ENCODE measurements at regions not wholly inside any gene's neighbourhood (a gene's known extent, or its start where the extent isn't known, plus 50 kb on each side); places are given as distances from the start of the nearest gene placed in this dataset.

DNA sequence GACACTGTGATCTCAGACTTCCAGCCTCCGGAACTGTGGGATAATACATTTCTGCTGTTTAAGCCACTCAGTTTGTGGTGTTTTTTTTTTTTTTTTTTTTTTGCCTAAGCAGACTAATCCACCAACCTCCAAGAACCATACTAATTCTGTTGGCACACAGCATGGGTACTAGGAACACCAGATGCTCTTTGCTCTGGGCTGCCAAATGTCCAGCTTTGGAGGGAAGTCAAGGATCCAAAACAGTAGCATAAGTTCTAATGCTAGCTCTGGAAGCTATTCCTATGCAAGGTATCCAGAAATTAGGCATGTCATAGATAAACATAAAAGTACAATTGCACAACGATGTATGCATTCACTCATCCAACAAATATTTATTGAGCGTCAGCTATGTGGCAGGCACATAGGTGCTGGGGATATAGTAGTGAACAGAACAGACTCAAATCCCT, 64.5 kb upstream of the WDFY2 start:
- in situ Hi-C loops (cut with MboI) (no loop called here), intact Hi-C loops (cut with micrococcal nuclease; ENCODE audit: unreplicated experiment) (no loop called here)
- ChIA-PET SMC1A (ENCODE audit: uncharacterized antibody, unreplicated experiment) (no interaction called here), CTCF (no interaction called here), RAD21 (ENCODE audit: unreplicated experiment) (interaction anchor here (0.8 kb wide), 1 partner anchor 234 kb away, joined by 3 read pairs; no protein-coding TSS in a partner anchor), POLR2A (no interaction called here)
- Histone ChIP-seq H3K36me3 (ENCODE audit: control insufficient read depth in 2 of 2, insufficient read depth in 2 of 2, low read length in 1 of 2) (no peaks in the 10 kb centered on the region), H3K4me1 (ENCODE audit: control insufficient read depth, insufficient read depth, low read length) (0 out of 2 replicates have a peak, but pooled peaks cover 3% of the 10 kb centered on the region), H2AFZ (ENCODE audit: control insufficient read depth, low read depth, low read length) (no peak overlapping the region), H3K27me3 (replicated peaks in 1 of 2; ENCODE audit: control insufficient read depth in 2 of 2, insufficient read depth in 2 of 2, low read length in 1 of 2) (no peaks in the 10 kb centered on the region), H3K79me2 (ENCODE audit: control insufficient read depth, insufficient read depth, low read length) (no peaks in the 10 kb centered on the region), H3K4me2 (ENCODE audit: control insufficient read depth, insufficient read depth) (no peak overlapping the region), H3K9me3 (replicated peaks; ENCODE audit: control insufficient read depth, insufficient read depth, low read length) (no peaks in the 10 kb centered on the region), H3K4me3 (no peak overlapping the region), H3K9ac (ENCODE audit: control insufficient read depth, insufficient read depth, low read length) (no peak overlapping the region), H3K27ac (ENCODE audit: control insufficient read depth, insufficient read depth) (no peak overlapping the region), H4K20me1 (ENCODE audit: control insufficient read depth, insufficient read depth) (no peaks in the 10 kb centered on the region)
- TF ChIP-seq NKRF (conservative IDR thresholded peaks at IDR 0.05) (no peak), SIX5 (IDR thresholded peaks at IDR 0.05; ENCODE audit: low read depth, low read length, severe bottlenecking) (no peak), RUNX3 (IDR thresholded peaks at IDR 0.05; ENCODE audit: low read length) (no peak), JUND (IDR thresholded peaks at IDR 0.05; ENCODE audit: low read depth, low read length) (no peak), CEBPB (IDR thresholded peaks at IDR 0.05; ENCODE audit: borderline replicate concordance in 1 of 2, low read depth in 2 of 2, low read length in 2 of 2) (no peak), SPI1 (IDR thresholded peaks at IDR 0.05; ENCODE audit: borderline replicate concordance, insufficient read depth, low read depth, low read length) (no peak), CEBPZ (IDR thresholded peaks at IDR 0.05; ENCODE audit: low read depth, low read length) (no peak)
- TF ChIP-seq, protein P1, sequence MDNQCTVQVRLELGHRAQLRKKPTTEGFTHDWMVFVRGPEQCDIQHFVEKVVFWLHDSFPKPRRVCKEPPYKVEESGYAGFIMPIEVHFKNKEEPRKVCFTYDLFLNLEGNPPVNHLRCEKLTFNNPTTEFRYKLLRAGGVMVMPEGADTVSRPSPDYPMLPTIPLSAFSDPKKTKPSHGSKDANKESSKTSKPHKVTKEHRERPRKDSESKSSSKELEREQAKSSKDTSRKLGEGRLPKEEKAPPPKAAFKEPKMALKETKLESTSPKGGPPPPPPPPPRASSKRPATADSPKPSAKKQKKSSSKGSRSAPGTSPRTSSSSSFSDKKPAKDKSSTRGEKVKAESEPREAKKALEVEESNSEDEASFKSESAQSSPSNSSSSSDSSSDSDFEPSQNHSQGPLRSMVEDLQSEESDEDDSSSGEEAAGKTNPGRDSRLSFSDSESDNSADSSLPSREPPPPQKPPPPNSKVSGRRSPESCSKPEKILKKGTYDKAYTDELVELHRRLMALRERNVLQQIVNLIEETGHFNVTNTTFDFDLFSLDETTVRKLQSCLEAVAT (IDR thresholded peaks at IDR 0.05), result no peak
- ATAC-seq, result no peak
- 71% methylated on average over 3 of the region's 3 CpGs for WGBS (ENCODE audit: insufficient coverage, insufficient replicate concordance, low lambda C conversion rate, missing lambda C conversion rate)
- no peak for DNase-seq (ENCODE audit: low read depth, low spot score)
- BruUV-seq (replicated peaks), result no TSS peak
- no peak for FAIRE-seq

Measured in GM12878 (cell line).